GM18861 (cell line): ENCODE measurements at regions not wholly inside any gene's neighbourhood (a gene's known extent, or its start where the extent isn't known, plus 50 kb on each side); places are given as distances from the start of the nearest gene placed in this dataset.
"Not testable (repeated sequence)": the region's sequence is repeated elsewhere in the genome, so short reads cannot be mapped to it uniquely, and the experiment has no call there.

Experiments used
- ATAC-seq: cut with Tn5 transposase; IDR thresholded peaks from one replicate; pipeline ENCODE4 v1.9.1; 2021; ENCODE audit not compliant: unreplicated experiment

DNA sequence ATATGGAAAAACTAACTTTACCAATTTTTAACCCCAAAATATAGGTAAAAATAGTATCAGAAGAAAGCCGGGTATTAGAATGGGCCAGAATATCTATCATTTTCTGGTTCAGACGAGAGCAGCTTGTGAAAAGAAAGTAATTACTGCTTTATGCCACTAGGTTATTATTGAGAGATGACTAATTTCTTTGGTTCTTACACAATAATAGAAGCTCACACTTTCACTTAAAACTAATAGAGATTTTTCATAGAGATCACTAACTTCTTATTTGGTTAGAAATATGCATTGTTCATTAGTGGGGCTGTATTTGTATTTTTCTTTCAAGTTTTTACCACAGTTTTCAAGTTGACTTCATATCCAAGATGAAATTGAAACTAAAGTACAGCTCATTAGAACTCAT, 1241.2 kb upstream of the FLRT2 start:
- ATAC-seq, result no peak

- ATAC-seq, result no peak
These were observed 1231.2 kb upstream of the FLRT2 start for GRCh38 chr14:84298663-84299195.

DNA sequence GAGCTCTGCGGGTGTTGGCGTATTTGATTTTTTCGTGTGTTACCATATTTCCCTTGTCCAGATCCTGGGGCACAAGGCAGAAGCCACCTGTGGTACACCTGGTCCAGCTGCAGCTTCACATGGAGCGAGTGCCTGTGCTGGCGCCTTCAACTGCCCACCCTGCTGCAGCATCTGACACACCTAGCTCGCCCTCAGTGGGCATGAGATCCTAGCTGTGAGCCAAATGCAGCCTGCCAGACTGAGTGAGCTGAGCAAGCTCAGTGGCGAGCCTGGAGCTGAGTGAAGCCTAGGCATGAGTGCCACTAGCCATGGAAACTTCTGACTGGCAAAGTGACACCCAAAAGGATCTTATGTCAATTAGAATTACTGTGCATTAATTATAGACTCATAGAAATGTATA, 1226.8 kb upstream of the FLRT2 start:
- no peak for ATAC-seq

GRCh38 chr14:84312551-84312950, 1217.4 kb upstream of the FLRT2 start:
- no peak for ATAC-seq

GRCh38 chr14:84323450-84323849, 1206.5 kb upstream of the FLRT2 start:
- ATAC-seq, result no peak

GRCh38 chr14:84323978-84324377, 1206.0 kb upstream of the FLRT2 start:
- no peak for ATAC-seq

- no peak for ATAC-seq
These were observed 1193.5 kb upstream of the FLRT2 start for GRCh38 chr14:84336433-84336832.

- ATAC-seq, result no peak
These were observed 1189.0 kb upstream of the FLRT2 start for GRCh38 chr14:84340938-84341337.

DNA sequence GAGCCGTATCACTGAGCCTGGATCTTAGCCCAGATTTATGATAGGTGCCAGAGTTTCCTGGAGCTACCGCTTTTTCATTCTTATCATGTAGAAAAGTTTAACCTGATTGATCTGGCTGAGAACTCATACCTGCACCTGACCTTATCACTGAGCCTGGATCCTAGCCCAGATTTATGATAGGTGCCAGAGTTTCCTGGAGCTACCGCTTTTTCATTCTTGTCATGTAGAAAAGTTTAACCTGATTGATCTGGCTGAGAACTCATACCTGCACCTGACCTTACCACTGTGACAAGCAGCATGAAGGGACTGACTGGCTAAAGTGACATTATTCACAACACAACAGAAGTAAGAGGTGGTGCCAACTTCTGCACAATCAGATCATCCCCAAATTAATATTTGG, 1188.1 kb upstream of the FLRT2 start:
- ATAC-seq, result not testable (repeated sequence)

DNA sequence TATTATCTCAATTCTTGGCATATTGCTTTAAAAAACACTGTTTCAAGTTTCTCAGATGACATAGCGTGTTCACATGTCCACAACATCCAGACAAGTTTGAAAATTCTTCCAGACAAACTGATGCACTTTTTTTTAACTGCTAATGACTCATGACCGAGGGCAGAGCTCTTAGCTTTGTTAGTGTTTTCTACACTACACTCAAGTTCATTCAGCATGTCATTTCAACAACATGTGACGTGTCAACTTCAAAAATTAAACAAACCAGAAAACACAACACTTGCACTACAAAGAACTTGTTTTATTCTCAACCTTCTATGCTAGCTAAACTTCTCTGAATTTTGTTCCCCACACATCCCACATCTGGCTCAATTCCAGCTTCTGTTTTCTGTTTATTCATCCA, 1186.3 kb upstream of the FLRT2 start:
- ATAC-seq, result no peak

- ATAC-seq, result no peak
These were observed 1178.3 kb upstream of the FLRT2 start for GRCh38 chr14:84351646-84352045.

DNA sequence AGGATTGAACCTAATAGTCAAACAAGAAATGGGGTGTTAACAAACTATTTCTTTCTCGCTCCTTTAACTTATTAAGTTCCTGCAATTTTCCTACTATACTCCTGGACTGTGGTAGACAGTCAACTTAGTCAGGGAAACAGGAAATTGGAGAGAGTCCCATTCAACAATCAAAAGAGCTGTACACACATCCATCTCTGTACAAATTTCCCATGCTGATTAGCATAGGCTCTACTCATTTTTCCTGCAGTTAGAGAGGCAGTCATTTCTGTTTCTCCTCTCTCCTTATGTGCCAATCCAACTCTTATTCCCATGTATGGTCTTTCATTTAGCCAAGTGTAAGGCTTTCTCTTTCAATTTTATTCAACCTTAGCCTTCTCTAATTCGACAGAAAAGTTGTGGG, 1168.5 kb upstream of the FLRT2 start:
- no peak for ATAC-seq

DNA sequence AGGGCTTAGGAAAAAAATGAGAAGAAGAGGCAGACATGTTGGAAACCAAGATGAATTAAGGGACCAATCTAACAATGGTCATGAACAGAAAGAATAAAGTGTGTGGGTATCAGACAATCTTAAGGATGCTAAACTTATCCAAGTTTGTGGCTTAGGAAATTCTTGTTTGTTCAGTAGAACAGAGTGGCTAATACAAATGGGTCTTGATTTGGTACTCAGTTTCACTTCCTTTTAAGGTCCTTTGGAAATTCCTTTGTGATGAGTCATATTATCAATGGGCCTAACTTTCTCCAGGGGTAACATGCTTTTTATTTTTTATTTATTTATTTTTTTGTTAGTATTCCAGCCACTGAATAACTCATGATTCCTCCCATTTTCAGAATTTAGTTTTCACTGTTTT, 1154.7 kb upstream of the FLRT2 start:
- ATAC-seq, result no peak

DNA sequence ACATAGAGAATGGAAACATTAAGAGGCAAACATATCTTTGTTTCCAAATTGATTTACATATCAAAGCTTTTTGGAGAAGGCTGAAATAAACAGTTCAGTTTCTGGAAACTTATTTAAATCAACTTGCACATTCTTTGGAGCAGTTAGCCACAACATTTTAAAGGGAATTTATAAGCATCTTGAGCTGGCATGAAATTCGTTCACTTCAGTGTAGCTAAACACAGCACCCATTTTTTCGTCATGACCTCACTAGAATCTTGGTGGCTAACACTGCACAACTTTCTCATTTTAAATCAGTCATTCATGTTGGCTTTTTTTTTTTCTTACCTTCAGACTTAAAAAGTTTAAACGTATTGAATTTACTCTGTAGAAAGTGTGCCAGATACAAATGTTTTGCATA, 1139.9 kb upstream of the FLRT2 start:
- ATAC-seq, result no peak

DNA sequence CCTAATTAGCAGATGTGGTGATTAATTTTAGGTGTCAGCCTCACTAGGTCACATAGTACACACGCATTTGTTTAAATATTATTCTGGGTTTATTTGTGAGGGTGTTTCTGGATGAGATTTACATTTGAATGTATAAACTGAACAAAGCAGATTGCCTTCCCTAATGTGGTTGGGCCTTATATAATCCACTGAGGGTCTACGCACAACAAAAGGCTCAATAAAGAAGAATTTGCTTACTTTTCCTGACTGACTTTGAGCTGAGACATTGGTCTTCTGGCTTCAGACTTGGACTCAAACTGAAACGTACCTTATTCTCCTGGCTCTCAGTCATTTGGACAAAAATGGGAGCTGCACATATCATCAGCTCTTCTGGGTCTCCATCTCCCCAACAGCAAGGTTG, 1132.3 kb upstream of the FLRT2 start:
- no peak for ATAC-seq

DNA sequence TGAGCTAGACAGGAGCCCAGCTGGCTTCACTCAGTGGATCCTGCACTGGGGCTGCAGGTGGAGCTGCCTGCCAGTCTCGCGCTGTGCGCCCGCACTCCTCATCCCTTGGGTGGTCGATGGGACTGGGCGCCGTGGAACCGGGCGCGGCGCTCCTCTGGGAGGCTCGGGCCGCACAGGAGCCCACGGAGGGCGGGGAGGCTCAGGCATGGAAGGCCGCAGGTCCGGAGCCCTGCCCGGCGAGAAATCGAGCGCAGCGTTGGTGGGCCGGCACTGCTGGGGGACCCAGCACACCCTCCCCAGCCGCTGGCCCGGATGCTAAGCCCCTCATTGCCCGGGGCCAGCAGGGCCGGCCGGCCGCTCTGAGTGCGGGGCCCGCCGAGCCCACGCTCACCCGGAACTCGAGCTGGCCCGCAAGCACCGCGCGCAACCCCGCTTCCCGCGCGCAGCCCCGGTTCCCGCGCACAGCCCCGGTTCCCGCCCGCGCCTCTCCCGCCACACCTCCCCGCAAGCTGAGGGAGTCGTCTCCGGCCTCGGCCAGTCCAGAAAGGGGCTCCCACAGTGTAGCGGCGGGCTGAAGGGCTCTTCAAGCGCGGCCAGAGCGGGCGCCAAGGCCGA, 1130.5 kb upstream of the FLRT2 start:
- no peak for ATAC-seq

- no peak for ATAC-seq
These were observed 1128.3 kb upstream of the FLRT2 start for GRCh38 chr14:84401631-84402030.

DNA sequence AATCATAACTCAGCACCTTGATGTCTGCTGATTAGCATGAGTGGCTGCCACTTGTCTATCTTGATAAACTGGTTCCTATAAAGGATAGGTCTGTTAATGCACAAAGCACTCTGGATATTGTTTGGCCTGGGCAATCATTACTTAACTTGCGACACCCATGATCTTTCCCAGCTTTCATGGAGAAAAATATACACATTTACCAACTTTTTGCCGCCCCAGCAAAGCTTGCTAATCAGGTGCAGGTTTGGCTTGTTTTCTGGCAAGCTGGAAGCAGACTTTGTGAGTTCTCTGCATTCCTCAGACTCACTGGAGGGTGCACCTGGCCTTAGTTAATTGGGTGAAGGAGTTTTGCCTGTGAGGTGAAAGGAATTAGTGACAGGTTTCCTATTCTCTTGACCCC, 1126.4 kb upstream of the FLRT2 start:
- no peak for ATAC-seq

DNA sequence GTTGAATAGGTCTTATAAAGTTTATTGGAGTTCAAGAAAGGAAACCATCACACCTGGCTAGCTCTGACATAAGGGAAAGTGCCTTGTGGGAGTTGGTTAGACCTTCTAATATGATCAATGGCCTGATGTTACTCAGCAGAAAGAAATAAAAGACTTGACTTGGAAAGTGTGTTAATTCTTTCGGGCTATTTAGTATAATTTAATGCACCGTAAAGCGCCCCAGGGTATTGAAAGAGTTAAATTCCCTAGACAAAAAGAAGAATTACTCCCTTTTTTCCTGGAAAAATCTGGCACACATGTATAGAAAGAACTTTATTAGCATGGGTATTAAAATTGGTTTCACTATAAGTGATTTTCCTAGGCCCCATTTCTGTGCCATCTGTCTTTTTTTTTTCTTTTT, 1125.7 kb upstream of the FLRT2 start:
- no peak for ATAC-seq

GRCh38 chr14:84409435-84409834, 1120.5 kb upstream of the FLRT2 start:
- ATAC-seq, result no peak

- no peak for ATAC-seq
These were observed 1119.6 kb upstream of the FLRT2 start for GRCh38 chr14:84410344-84410743.

DNA sequence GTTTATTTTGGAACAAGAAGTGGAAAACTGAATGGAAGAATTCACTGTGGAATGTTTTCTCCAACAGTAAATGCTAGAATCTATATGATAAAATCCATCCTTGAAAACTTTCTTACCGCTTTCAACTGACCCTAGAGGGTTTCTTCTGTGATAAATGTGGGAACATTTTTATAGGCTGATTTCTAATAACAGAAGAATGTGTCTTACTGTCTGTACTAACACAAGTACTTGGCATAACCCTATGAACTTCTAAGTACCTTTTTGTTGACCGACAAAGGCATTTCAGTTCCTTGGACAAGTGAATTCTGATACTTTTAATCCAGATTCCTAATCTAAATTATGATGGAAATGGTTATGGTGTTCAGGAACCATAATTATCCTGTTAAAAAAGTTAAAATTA, 1109.7 kb upstream of the FLRT2 start:
- ATAC-seq, result no peak

GRCh38 chr14:84421621-84422020, 1108.3 kb upstream of the FLRT2 start:
- ATAC-seq, result no peak
